ENCODE measurements at regions not wholly inside any gene's neighbourhood (a gene's known extent, or its start where the extent isn't known, plus 50 kb on each side); places are given as distances from the start of the nearest gene placed in this dataset.

GRCh38 chr18:52286675-52287074 lies 53.3 kb upstream of the DCC start:
- no peak for TF ChIP-seq CTCF (IDR thresholded peaks at IDR 0.05)
- no peak for TF ChIP-seq EZH2 (IDR thresholded peaks at IDR 0.05)

Measured in neural progenitor cell (in vitro differentiated cells).